AG10803 (cell line): ENCODE measurements at regions not wholly inside any gene's neighbourhood (a gene's known extent, or its start where the extent isn't known, plus 50 kb on each side); places are given as distances from the start of the nearest gene placed in this dataset.

Experiments used
- DNase-seq: peaks from one replicate; pipeline ENCODE4 v3.0.0; 2010; ENCODE audit warnings: low read depth
- H3K4me3 ChIP-seq: 2 replicates; pipeline ENCODE4 v1.5.1; 2011; ENCODE audit warnings: mild to moderate bottlenecking, low read length, control low read depth
- TF ChIP-seq, protein P1 (sequence below): conservative IDR thresholded peaks from 2 replicates; pipeline ENCODE4 v1.5.1; 2011; ENCODE audit warnings: mild to moderate bottlenecking, low read length, control low read depth, inconsistent platforms

- TF ChIP-seq, protein P1, sequence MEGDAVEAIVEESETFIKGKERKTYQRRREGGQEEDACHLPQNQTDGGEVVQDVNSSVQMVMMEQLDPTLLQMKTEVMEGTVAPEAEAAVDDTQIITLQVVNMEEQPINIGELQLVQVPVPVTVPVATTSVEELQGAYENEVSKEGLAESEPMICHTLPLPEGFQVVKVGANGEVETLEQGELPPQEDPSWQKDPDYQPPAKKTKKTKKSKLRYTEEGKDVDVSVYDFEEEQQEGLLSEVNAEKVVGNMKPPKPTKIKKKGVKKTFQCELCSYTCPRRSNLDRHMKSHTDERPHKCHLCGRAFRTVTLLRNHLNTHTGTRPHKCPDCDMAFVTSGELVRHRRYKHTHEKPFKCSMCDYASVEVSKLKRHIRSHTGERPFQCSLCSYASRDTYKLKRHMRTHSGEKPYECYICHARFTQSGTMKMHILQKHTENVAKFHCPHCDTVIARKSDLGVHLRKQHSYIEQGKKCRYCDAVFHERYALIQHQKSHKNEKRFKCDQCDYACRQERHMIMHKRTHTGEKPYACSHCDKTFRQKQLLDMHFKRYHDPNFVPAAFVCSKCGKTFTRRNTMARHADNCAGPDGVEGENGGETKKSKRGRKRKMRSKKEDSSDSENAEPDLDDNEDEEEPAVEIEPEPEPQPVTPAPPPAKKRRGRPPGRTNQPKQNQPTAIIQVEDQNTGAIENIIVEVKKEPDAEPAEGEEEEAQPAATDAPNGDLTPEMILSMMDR: no peak
- H3K4me3 ChIP-seq: no peak overlapping the region
- DNase-seq: no peak
Measured at GRCh38 chr9:106625259-106625789, 237.6 kb upstream of the ZNF462 start.

DNA sequence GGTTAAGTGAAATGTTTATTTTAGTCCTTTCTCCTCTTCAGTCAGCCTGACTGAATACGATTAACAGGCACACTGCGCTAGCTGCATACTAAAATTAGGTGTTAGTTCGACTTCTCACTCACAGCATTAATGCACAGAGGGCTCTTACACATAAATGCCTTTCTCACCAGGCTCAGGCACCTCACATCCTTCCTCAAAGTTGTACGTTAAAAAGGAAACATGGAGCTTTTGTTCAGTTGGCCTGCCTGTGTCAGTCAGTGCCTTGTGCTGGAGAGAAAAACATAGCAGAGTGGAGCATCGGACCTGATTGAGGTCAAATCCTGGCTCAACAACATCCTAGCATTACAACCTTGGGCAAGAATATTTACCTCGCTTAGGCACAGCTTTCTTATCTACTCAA is 236.0 kb upstream of the ZNF462 start:
- no peak overlapping the region for H3K4me3 ChIP-seq
- TF ChIP-seq, protein P1: no peak
- DNase-seq: no peak

DNA sequence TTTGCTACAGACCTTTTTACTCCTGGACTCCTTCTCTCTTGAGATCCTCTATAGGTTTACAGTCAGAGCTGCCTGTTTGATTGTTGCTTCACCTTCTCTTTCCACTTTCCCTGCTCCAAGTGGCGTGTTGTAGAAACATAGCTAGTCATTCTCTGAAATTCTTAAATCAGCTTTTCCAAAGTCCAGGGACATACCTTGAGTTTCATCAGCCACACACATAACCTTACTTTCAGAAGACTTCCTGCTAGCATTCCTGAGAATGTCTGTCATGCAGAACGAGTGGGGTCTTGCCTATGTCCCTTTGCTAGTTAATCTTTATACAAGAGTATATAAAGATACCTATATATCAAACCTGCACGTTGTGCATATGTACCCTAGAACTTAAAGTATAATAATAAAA is 230.3 kb upstream of the ZNF462 start:
- no peak overlapping the region for H3K4me3 ChIP-seq
- TF ChIP-seq, protein P1: no peak
- DNase-seq: no peak

- no peak overlapping the region for H3K4me3 ChIP-seq
- TF ChIP-seq, protein P1: no peak
- DNase-seq: no peak
Measured at GRCh38 chr9:106634183-106634582, 228.8 kb upstream of the ZNF462 start.

DNA sequence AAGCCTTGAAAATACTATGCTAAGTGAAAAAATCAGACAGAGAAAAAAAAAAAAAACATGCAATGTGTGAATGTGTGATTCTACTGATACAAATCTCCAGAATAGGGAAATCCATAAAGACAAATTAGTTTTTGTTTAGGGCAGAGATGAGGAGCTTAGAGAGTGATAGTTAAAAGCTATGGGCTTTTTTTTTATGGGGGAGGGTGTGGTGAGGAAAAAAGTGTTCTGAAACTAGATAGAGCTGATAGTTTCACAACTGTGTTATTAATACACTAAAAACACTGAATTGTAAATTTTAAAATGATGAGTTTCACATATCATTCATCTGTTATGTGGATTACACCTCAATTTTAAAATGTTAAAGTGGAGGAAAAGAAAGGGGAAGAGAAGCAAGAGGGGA is 228.3 kb upstream of the ZNF462 start:
- no peak for DNase-seq
- no peak overlapping the region for H3K4me3 ChIP-seq
- TF ChIP-seq, protein P1: no peak

GRCh38 chr9:106637486-106637885 is 225.5 kb upstream of the ZNF462 start:
- H3K4me3 ChIP-seq: no peak overlapping the region
- DNase-seq: no peak

More at GRCh38 chr9:106637486-106637885, 225.5 kb upstream of the ZNF462 start:
- TF ChIP-seq, protein P1: no peak
